ENCODE measurements at regions not wholly inside any gene's neighbourhood (a gene's known extent, or its start where the extent isn't known, plus 50 kb on each side); places are given as distances from the start of the nearest gene placed in this dataset.

DNA sequence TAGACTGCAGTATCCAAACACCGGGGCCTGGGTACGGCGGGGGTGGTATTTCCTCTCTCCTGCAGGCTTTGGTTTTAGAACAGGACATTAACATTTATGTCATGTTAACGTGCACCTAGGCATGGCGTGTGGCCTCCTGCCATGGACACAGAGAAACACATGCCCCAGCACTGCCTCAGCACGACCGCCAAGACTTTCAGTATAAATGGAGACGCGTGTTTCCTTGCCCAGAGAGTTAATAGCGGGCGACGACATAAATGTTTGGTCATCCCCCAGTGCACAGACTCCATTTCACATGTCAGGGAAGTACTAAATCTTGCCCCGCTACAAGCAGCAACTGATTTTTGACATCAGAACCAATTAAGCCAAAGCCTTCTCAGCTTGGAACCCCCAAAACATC lies 737.9 kb downstream of the RAB28 start:
- no peak for TF ChIP-seq POLR2A (IDR thresholded peaks at IDR 0.05; ENCODE audit: low read depth, low read length)
- TF ChIP-seq, protein P1, sequence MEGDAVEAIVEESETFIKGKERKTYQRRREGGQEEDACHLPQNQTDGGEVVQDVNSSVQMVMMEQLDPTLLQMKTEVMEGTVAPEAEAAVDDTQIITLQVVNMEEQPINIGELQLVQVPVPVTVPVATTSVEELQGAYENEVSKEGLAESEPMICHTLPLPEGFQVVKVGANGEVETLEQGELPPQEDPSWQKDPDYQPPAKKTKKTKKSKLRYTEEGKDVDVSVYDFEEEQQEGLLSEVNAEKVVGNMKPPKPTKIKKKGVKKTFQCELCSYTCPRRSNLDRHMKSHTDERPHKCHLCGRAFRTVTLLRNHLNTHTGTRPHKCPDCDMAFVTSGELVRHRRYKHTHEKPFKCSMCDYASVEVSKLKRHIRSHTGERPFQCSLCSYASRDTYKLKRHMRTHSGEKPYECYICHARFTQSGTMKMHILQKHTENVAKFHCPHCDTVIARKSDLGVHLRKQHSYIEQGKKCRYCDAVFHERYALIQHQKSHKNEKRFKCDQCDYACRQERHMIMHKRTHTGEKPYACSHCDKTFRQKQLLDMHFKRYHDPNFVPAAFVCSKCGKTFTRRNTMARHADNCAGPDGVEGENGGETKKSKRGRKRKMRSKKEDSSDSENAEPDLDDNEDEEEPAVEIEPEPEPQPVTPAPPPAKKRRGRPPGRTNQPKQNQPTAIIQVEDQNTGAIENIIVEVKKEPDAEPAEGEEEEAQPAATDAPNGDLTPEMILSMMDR (conservative IDR thresholded peaks at IDR 0.05; ENCODE audit: low read depth, low read length) = no peak
- TF ChIP-seq, protein P2, sequence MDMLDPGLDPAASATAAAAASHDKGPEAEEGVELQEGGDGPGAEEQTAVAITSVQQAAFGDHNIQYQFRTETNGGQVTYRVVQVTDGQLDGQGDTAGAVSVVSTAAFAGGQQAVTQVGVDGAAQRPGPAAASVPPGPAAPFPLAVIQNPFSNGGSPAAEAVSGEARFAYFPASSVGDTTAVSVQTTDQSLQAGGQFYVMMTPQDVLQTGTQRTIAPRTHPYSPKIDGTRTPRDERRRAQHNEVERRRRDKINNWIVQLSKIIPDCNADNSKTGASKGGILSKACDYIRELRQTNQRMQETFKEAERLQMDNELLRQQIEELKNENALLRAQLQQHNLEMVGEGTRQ (IDR thresholded peaks at IDR 0.05; ENCODE audit: low read depth, low read length) = no peak
- TF ChIP-seq MAFK (IDR thresholded peaks at IDR 0.05; ENCODE audit: low read depth, low read length) = no peak
- no peak for TF ChIP-seq RFX5 (IDR thresholded peaks at IDR 0.05; ENCODE audit: low read depth, low read length)
- no peak for TF ChIP-seq RCOR1 (IDR thresholded peaks at IDR 0.05; ENCODE audit: insufficient replicate concordance, low read length)
- no peak for TF ChIP-seq ELK1 (IDR thresholded peaks at IDR 0.05; ENCODE audit: borderline replicate concordance, low read depth, low read length)
- no peak for TF ChIP-seq FOS (IDR thresholded peaks at IDR 0.05; ENCODE audit: low read depth, low read length)
- TF ChIP-seq BHLHE40 (IDR thresholded peaks at IDR 0.05; ENCODE audit: low read depth, low read length) = no peak
- no peak for TF ChIP-seq MAZ (IDR thresholded peaks at IDR 0.05; ENCODE audit: borderline replicate concordance, low read depth, low read length)
- TF ChIP-seq RAD21 (IDR thresholded peaks at IDR 0.05; ENCODE audit: low read length) = no peak
